ENCODE measurements at regions not wholly inside any gene's neighbourhood (a gene's known extent, or its start where the extent isn't known, plus 50 kb on each side); places are given as distances from the start of the nearest gene placed in this dataset.
"Not testable (repeated sequence)": the region's sequence is repeated elsewhere in the genome, so short reads cannot be mapped to it uniquely, and the experiment has no call there.

DNA sequence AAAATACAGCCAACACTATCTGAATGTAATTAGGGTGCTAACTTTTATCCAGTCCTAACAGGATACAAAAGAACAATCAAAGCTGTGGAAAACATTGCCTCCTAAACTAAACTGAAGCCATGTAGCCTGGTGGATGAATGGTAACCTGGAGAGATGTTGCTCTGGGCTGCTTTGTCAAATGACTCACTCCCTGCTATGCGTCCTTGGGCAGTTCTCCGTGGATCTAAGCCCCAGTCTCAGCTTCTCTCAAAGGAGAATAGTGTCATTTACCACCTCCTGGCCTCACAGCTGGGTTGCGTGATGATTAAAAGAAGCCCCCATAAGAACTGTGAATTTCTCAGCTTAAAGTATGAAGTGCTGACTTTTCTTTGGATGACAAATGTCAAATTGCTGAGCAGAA is 203.7 kb downstream of the ICOS start:
- no peak for DNase-seq (ENCODE audit: low spot score)

DNA sequence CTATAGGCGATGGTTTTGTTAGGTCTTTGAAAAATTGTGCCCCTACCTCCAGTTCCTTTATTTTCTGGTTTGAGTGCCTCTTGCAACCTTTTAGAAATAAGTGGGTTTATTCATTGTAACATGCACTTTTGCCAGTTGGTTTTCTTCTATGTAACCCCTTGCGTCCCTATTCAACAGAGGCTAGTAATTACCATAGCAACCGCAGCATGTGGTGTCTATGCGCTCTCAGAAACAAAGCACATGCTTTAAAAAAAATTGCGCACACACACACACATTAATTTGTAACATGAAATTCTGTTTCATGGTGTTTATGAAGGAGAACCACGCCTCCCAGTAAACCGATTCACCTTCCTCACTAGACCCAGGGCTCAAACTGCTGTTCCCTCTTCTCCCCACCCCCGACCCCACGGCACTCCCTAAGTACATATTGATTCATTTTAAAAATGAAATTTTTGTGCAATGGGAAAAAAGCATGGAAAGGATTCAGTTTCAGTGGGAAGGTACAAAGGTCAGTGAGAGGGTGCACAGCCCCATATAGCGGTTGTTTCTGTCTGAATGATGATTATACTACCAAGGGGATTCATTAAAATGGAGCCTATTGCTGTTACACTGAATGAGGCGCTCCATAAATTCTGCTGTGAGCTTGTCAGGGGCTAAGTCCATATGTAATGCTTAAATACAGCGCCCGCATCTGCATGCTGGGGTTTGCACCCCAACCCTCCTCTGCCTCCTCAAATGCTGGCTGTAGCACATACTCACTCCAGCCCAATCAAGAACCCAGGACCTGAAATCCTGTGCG is 206.9 kb downstream of the ICOS start:
- TF ChIP-seq, protein P1, sequence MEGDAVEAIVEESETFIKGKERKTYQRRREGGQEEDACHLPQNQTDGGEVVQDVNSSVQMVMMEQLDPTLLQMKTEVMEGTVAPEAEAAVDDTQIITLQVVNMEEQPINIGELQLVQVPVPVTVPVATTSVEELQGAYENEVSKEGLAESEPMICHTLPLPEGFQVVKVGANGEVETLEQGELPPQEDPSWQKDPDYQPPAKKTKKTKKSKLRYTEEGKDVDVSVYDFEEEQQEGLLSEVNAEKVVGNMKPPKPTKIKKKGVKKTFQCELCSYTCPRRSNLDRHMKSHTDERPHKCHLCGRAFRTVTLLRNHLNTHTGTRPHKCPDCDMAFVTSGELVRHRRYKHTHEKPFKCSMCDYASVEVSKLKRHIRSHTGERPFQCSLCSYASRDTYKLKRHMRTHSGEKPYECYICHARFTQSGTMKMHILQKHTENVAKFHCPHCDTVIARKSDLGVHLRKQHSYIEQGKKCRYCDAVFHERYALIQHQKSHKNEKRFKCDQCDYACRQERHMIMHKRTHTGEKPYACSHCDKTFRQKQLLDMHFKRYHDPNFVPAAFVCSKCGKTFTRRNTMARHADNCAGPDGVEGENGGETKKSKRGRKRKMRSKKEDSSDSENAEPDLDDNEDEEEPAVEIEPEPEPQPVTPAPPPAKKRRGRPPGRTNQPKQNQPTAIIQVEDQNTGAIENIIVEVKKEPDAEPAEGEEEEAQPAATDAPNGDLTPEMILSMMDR (IDR thresholded peaks at IDR 0.05; ENCODE audit: extremely low read depth, missing control alignments), result no peak
- no peak for DNase-seq (ENCODE audit: low spot score)

More for the DNA sequence above, 203.7 kb downstream of the ICOS start:
- TF ChIP-seq, protein P1 (IDR thresholded peaks at IDR 0.05; ENCODE audit: extremely low read depth, missing control alignments), result no peak

DNA sequence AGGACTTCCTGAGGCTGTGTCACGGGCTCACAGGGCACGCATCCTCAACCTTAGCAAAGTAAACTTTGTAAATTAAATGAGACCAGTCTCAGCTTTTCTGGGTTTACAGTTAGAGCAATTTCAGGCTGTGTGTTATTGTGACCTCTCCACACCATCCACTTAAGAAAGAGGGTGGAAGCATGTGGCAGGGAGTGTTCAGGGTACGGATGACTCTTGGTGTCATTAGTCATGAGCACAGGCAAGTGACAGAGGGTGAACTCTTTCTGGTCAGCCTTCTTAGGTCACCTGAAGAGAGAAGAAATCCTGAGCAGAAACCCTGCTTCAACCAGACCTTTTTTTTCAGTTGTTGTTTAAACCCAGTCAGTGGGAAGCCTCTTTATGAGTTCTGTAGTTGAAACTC is 207.9 kb downstream of the ICOS start:
- no peak for DNase-seq (ENCODE audit: low spot score)
- TF ChIP-seq, protein P1 (IDR thresholded peaks at IDR 0.05; ENCODE audit: extremely low read depth, missing control alignments), result no peak

DNA sequence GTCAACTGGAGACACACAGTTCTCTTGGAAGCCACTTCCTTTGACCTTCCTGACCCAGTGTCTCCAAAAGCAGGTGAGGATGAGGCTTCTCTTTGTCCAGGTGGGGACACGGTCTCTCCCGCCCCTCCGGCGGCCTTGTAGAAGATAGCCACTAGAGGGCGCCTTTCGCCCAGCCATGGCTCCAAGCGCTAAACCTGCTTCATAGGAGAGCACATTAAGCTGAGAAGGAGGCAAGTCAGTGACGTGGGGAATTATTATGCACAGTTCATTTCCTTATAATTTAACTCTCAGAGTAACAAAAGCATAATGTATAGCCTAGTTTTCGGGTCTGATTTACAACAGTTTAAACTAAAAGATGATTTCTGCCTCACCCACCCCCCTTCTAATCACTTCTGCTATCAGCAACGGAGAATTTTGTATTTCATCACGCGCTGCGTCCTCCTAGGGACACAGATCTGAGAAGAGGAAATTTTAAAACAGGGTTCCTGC is 208.7 kb downstream of the ICOS start:
- TF ChIP-seq, protein P1 (IDR thresholded peaks at IDR 0.05; ENCODE audit: extremely low read depth, missing control alignments), result peak; percentile 61
- peak; percentile 63 for DNase-seq (ENCODE audit: low spot score)

DNA sequence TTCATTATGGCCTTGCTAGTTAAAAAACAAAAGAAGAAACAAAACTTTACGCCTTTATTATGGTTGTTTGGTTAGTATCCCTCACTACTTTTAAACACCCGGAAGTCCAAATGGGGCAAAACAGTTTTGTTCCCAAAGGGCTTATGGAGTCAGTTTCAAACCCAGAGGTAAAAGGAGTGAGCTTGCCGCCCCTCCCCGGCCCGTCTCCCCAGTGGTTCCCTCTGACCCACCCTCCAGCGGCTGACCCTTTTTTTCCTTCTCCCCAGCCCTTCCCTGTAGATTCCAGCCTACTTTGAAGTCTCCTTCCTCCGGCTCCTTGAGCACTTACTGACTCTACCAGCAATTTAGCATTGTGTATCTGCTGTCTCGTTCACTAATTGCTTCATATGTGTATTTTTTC is 209.2 kb downstream of the ICOS start:
- DNase-seq (ENCODE audit: low spot score), result no peak
- TF ChIP-seq, protein P1 (IDR thresholded peaks at IDR 0.05; ENCODE audit: extremely low read depth, missing control alignments), result no peak

DNA sequence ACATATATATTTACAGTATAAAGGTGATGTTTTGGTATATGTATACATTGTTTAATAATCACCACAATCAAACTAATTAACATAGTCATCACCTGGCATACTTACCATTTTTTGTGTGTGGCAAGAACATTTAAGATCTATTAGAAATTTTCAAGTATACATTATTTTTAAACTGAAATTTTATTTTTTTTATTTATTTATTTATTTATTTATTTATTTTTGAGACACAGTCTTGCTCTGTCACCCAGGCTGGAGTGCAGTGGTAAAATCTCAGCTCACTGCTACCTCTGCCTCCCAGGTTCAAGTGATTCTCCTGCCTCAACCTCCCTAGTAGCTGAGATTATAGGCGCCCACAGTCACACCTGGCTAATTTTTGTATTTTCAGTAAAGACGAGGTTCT is 210.5 kb downstream of the ICOS start:
- DNase-seq (ENCODE audit: low spot score), result not testable (repeated sequence)

DNA sequence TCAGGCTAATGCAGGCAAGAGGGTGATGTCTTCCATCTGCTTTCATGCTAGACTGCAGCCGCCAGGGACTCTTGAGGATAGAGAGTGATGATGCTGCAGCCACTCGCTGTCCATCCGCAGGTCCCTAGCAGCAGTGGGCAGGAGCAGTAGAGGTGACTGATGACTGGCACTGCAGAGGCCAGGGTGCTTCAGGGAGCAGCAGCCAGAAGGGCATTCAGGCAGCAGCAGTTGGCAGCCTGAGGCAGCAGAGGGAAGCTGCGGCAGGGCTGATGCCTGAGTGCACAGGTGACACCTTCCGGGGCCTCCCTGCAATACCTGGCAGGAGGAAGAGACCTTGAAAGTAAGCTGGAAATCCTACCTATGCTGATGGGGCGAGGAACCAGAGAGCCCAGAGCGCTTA is 214.2 kb downstream of the ICOS start:
- TF ChIP-seq, protein P1 (IDR thresholded peaks at IDR 0.05; ENCODE audit: extremely low read depth, missing control alignments), result no peak
- DNase-seq (ENCODE audit: low spot score), result no peak

DNA sequence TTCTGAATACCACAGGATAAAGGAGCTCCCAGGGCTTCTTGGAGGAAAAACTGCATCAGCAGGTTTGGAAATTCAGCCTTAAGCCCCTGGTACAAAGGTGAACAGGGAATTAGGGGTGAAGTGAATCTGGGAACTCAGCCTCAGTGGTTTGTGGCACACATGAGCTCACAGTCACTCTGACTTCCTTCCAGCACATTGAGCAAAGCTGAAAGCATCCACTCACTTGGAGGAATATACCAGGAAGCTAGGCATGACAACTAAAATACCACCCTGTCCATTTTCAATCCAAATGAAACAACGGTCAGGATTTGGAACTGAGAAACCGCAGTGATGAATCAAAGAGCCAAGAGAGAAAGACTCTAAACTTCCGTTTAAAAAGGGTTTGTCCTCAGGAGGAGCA is 216.1 kb downstream of the ICOS start:
- no peak for DNase-seq (ENCODE audit: low spot score)
- TF ChIP-seq, protein P1 (IDR thresholded peaks at IDR 0.05; ENCODE audit: extremely low read depth, missing control alignments), result no peak

Measured in GM20000 (cell line).